Fibroblast of the aortic adventitia (primary cell): ENCODE measurements at regions not wholly inside any gene's neighbourhood (a gene's known extent, or its start where the extent isn't known, plus 50 kb on each side); places are given as distances from the start of the nearest gene placed in this dataset.

ENCODE experiments used
- DNase-seq: peaks from one replicate; pipeline ENCODE4 v3.0.0-alpha.2; 2010; ENCODE audit warnings: low read depth
- H3K4me3 ChIP-seq: 2 replicates; pipeline ENCODE4 v1.5.1; 2011; ENCODE audit warnings: low read depth, mild to moderate bottlenecking, control low read depth, low read length, moderate library complexity
- TF ChIP-seq, protein P1 (sequence below): IDR thresholded peaks from 2 replicates; pipeline ENCODE4 v1.5.1; 2011; ENCODE audit warnings: mild to moderate bottlenecking, low read length, control low read depth, inconsistent platforms; ENCODE audit not compliant: insufficient read depth

DNA sequence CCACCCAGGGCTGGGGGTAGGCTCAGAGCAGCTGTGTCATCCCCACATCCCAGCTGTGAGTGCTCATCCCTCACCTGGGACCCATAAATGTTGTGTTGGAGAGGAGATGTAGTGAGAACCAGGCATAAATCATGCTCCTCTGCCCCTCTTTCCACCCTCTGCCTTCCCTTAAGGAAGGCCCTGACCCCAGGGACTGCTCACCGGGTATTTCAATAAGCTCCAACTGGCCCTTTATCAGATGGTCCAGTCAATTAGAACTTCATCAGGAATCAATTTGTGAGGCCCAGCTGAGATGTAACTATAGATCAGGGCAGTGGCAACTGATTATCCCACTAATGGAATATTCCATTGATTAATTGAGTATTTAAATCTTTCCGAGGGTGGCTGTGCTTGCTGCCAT is 50.8 kb upstream of the NTRK3 start:
- no peak for DNase-seq
- H3K4me3 ChIP-seq: no peak overlapping the region
- TF ChIP-seq, protein P1, sequence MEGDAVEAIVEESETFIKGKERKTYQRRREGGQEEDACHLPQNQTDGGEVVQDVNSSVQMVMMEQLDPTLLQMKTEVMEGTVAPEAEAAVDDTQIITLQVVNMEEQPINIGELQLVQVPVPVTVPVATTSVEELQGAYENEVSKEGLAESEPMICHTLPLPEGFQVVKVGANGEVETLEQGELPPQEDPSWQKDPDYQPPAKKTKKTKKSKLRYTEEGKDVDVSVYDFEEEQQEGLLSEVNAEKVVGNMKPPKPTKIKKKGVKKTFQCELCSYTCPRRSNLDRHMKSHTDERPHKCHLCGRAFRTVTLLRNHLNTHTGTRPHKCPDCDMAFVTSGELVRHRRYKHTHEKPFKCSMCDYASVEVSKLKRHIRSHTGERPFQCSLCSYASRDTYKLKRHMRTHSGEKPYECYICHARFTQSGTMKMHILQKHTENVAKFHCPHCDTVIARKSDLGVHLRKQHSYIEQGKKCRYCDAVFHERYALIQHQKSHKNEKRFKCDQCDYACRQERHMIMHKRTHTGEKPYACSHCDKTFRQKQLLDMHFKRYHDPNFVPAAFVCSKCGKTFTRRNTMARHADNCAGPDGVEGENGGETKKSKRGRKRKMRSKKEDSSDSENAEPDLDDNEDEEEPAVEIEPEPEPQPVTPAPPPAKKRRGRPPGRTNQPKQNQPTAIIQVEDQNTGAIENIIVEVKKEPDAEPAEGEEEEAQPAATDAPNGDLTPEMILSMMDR: no peak
